ENCODE measurements at regions not wholly inside any gene's neighbourhood (a gene's known extent, or its start where the extent isn't known, plus 50 kb on each side); places are given as distances from the start of the nearest gene placed in this dataset.

DNA sequence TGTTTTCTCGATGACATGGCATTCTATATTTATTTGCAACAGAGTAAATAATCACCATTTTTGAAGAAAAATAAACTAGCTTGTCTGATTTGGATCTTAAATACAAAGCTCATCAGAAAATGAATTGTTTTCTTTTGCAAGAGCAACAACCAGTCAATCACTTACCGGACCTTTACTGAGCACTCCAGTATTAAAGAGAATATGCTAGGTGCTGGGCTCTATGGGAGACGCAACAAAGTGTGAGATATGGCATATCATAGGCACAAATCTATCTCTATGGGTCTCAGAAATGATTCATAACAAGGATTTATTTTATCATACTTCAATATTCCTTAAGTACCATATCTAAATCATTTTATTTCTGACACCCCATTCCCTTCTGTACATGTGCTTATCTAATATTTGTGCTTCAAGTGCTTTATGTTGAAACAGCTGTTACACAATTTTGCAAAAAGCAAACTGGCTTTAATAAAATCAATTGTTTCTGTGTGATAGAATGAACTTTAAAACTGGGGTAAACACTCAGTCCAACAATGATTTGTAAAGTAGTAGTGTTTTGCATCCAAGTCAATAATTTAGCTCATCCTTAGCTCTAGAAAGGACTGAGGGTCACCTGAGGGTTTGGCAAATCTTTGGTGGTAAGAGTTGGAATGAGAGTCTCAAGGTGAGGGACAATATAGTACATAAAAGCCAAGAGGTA lies 88.4 kb upstream of the SPANXB1 start:
- Histone ChIP-seq H3K27me3 (ENCODE audit: insufficient read depth, low read length) (no peaks in the 10 kb centered on the region), H2BK12ac (ENCODE audit: low read length) (no peak overlapping the region), H3K36me3 (ENCODE audit: control insufficient read depth in 1 of 2, insufficient read depth in 2 of 2, low read length in 2 of 2) (no peaks in the 10 kb centered on the region), H3K18ac (ENCODE audit: low read length) (no peak overlapping the region), H3K4me1 (ENCODE audit: control insufficient read depth in 1 of 2, insufficient read depth in 2 of 2, low read length in 2 of 2) (peaks cover 2 to 7% of the 10 kb centered on the region in 2 experiments), H4K8ac (ENCODE audit: low read depth, low read length) (no peak overlapping the region), H3K4ac (ENCODE audit: low read depth, low read length) (no peak overlapping the region), H2AK5ac (ENCODE audit: low read length) (no peak overlapping the region), H3K27ac (ENCODE audit: low read depth, low read length) (no peak overlapping the region), H4K12ac (ENCODE audit: low read depth, low read length) (no peak overlapping the region), H3K14ac (ENCODE audit: low read length) (no peak overlapping the region), H3K79me2 (ENCODE audit: control insufficient read depth, insufficient read depth, low read length, poor library complexity) (no peaks in the 10 kb centered on the region), H4K91ac (ENCODE audit: low read depth, low read length) (no peak overlapping the region), H3K9ac (ENCODE audit: low read length) (no peak overlapping the region), H2AFZ (ENCODE audit: insufficient read depth, low read length, poor library complexity) (no peak overlapping the region), H3K4me2 (ENCODE audit: low read length) (no peak overlapping the region), H2BK120ac (ENCODE audit: insufficient read depth, low read length, poor library complexity) (no peak overlapping the region), H2BK5ac (ENCODE audit: low read depth, low read length, poor library complexity) (no peak overlapping the region), H3K79me1 (ENCODE audit: low read length) (peaks cover 3% of the 10 kb centered on the region), H3K4me3 (ENCODE audit: low read depth, low read length) (no peak overlapping the region), H3K9me3 (ENCODE audit: insufficient read depth, low read depth, low read length) (no peaks in the 10 kb centered on the region), H3K23ac (ENCODE audit: low read length) (no peak overlapping the region)
- WGBS (ENCODE audit: extremely low coverage, insufficient coverage, insufficient read length) = no CpG with 5 or more reads among the region's 3 CpGs
- no peak for DNase-seq

DNA sequence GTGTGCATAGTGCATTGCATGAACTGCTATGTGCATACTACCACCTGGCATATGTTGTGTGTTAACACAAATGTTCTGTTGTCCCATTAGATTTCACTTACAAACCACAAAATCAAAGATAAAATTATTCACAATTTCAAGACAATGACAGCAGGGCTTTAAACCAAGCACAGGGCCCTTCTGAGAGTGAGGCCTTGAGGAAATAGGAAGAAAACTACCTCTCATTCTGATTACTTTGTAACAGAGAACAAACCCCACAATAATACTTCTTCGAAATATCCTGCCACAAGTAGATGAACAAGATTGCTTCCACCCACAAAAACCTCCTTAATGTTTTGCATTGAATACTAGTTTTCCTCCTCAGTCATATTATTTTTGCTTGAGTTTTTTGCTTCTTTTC lies 85.5 kb upstream of the SPANXB1 start:
- Histone ChIP-seq H4K12ac (ENCODE audit: low read depth, low read length) (no peak overlapping the region), H3K14ac (ENCODE audit: low read length) (no peak overlapping the region), H2AK5ac (ENCODE audit: low read length) (no peak overlapping the region), H3K4me2 (ENCODE audit: low read length) (no peak overlapping the region), H3K79me1 (ENCODE audit: low read length) (peaks cover 3% of the 10 kb centered on the region), H3K27me3 (ENCODE audit: insufficient read depth, low read length) (no peaks in the 10 kb centered on the region), H3K9me3 (ENCODE audit: insufficient read depth, low read depth, low read length) (no peaks in the 10 kb centered on the region), H3K36me3 (ENCODE audit: control insufficient read depth in 1 of 2, insufficient read depth in 2 of 2, low read length in 2 of 2) (no peaks in the 10 kb centered on the region), H3K9ac (ENCODE audit: low read length) (no peak overlapping the region), H4K8ac (ENCODE audit: low read depth, low read length) (no peak overlapping the region), H2BK5ac (ENCODE audit: low read depth, low read length, poor library complexity) (no peak overlapping the region), H3K4me1 (ENCODE audit: control insufficient read depth in 1 of 2, insufficient read depth in 2 of 2, low read length in 2 of 2) (peaks cover 2 to 8% of the 10 kb centered on the region in 2 experiments), H3K79me2 (ENCODE audit: control insufficient read depth, insufficient read depth, low read length, poor library complexity) (no peaks in the 10 kb centered on the region), H2BK120ac (ENCODE audit: insufficient read depth, low read length, poor library complexity) (no peak overlapping the region), H3K4ac (ENCODE audit: low read depth, low read length) (no peak overlapping the region), H3K18ac (ENCODE audit: low read length) (no peak overlapping the region), H2BK12ac (ENCODE audit: low read length) (no peak overlapping the region), H3K27ac (ENCODE audit: low read depth, low read length) (no peak overlapping the region), H2AFZ (ENCODE audit: insufficient read depth, low read length, poor library complexity) (no peak overlapping the region), H4K91ac (ENCODE audit: low read depth, low read length) (no peak overlapping the region), H3K23ac (ENCODE audit: low read length) (no peak overlapping the region), H3K4me3 (ENCODE audit: low read depth, low read length) (no peak overlapping the region)
- no CpG with 5 or more reads among the region's 1 CpG for WGBS (ENCODE audit: extremely low coverage, insufficient coverage, insufficient read length)
- DNase-seq = no peak

DNA sequence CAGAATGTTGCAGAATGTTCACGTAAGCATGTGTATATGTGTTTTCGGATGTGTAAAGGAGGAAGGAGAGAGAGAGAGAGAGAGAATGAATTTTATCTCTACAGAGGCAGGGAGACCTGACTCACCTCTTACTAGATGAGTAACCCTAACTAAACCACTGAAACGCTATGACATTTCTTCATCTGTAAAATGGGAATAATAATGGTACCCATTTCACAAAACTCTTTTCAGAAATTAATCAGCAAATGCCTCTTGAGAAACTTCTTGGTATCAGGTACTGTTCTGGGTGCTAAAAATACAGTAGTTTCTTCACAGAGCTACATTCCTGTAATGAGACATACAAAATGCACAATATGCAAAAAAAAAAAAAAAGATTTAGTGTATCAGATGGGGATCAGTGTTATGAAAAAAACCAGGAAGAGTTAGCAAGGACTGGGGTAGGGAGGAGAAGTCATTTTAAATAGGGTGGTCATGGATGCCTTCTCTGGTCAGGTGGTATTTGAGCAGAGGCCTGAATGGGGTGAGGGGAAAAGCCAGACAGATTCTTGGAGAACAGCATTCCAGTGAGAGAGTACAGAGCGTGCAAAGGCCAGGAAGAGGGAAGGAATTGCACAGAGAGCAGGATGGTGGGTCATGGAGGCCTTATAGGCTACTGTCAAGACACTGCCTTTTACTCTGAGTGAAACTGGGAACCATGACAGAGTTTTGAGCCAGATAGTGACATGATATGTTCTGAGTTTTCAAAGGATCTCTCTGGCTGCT lies 84.9 kb upstream of the SPANXB1 start:
- Histone ChIP-seq H2AK5ac (ENCODE audit: low read length) (no peak overlapping the region), H3K4me3 (ENCODE audit: low read depth, low read length) (no peak overlapping the region), H2BK5ac (ENCODE audit: low read depth, low read length, poor library complexity) (peak overlapping the region; percentile 49), H4K8ac (ENCODE audit: low read depth, low read length) (peak overlapping the region; percentile 60), H3K79me1 (ENCODE audit: low read length) (peaks cover 3% of the 10 kb centered on the region), H3K14ac (ENCODE audit: low read length) (no peak overlapping the region), H3K36me3 (ENCODE audit: control insufficient read depth in 1 of 2, insufficient read depth in 2 of 2, low read length in 2 of 2) (no peaks in the 10 kb centered on the region), H3K18ac (ENCODE audit: low read length) (no peak overlapping the region), H4K91ac (ENCODE audit: low read depth, low read length) (no peak overlapping the region), H3K9ac (ENCODE audit: low read length) (no peak overlapping the region), H3K23ac (ENCODE audit: low read length) (no peak overlapping the region), H2AFZ (ENCODE audit: insufficient read depth, low read length, poor library complexity) (no peak overlapping the region), H4K12ac (ENCODE audit: low read depth, low read length) (peak overlapping the region; percentile 30), H3K4me1 (ENCODE audit: control insufficient read depth in 1 of 2, insufficient read depth in 2 of 2, low read length in 2 of 2) (peaks cover 2 to 8% of the 10 kb centered on the region in 2 experiments), H3K4me2 (ENCODE audit: low read length) (no peak overlapping the region), H3K79me2 (ENCODE audit: control insufficient read depth, insufficient read depth, low read length, poor library complexity) (no peaks in the 10 kb centered on the region), H2BK12ac (ENCODE audit: low read length) (no peak overlapping the region), H3K27ac (ENCODE audit: low read depth, low read length) (peak overlapping the region; percentile 26), H2BK120ac (ENCODE audit: insufficient read depth, low read length, poor library complexity) (no peak overlapping the region), H3K4ac (ENCODE audit: low read depth, low read length) (no peak overlapping the region), H3K27me3 (ENCODE audit: insufficient read depth, low read length) (no peaks in the 10 kb centered on the region), H3K9me3 (ENCODE audit: insufficient read depth, low read depth, low read length) (no peaks in the 10 kb centered on the region)
- peak in 1 of 2 donors; percentile 3 for DNase-seq
- WGBS (ENCODE audit: extremely low coverage, insufficient coverage, insufficient read length) = no CpG with 5 or more reads among the region's 4 CpGs

DNA sequence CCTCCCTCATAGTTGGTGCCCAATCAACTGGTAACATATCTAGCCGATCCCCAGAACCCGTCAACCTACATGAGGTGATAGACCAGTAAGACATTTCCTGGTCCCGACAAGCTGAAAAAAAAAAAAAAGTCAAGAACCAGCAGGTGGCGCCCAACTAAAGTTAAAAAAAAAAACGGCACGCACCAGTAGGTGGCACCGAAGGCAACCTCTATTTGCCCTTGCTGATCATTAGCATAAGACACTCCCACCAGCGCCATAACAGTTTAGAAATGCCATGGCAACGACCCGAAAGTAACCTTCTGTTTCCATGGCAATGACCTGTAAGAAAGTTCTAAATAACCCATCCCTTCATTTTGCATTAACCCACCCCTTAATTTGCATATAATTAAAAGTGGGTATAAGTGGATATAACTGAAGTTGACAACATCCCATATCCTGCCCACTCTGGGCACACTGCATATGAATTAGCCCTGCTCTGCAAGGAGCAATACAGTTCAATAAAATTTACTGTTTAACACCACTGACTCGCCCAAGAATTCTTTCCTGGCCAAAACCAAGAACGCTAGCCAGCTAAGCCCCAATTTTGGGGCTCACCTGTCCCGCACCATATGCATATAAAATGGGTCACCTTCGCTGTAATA lies 83.9 kb upstream of the SPANXB1 start:
- no peak overlapping the region for H3K9ac ChIP-seq (ENCODE audit: low read length)
- WGBS (ENCODE audit: extremely low coverage, insufficient coverage, insufficient read length) = no CpG with 5 or more reads among the region's 14 CpGs
- H3K23ac ChIP-seq (ENCODE audit: low read length) = no peak overlapping the region
- H3K4me2 ChIP-seq (ENCODE audit: low read length) = no peak overlapping the region
- H3K36me3 ChIP-seq (ENCODE audit: control insufficient read depth in 1 of 2, insufficient read depth in 2 of 2, low read length in 2 of 2) = no peaks in the 10 kb centered on the region
- peak overlapping the region; percentile 26 for H3K27ac ChIP-seq (ENCODE audit: low read depth, low read length)
- H3K79me1 ChIP-seq (ENCODE audit: low read length) = peaks cover 4% of the 10 kb centered on the region
- H4K8ac ChIP-seq (ENCODE audit: low read depth, low read length) = no peak overlapping the region
- no peaks in the 10 kb centered on the region for H3K9me3 ChIP-seq (ENCODE audit: insufficient read depth, low read depth, low read length)
- no peak overlapping the region for H2BK120ac ChIP-seq (ENCODE audit: insufficient read depth, low read length, poor library complexity)
- H2BK12ac ChIP-seq (ENCODE audit: low read length) = no peak overlapping the region
- H3K4me1 ChIP-seq (ENCODE audit: control insufficient read depth in 1 of 2, insufficient read depth in 2 of 2, low read length in 2 of 2) = peaks cover 2 to 8% of the 10 kb centered on the region in 2 experiments
- no peak overlapping the region for H2BK5ac ChIP-seq (ENCODE audit: low read depth, low read length, poor library complexity)
- no peak overlapping the region for H2AFZ ChIP-seq (ENCODE audit: insufficient read depth, low read length, poor library complexity)
- H3K4me3 ChIP-seq (ENCODE audit: low read depth, low read length) = no peak overlapping the region
- H3K4ac ChIP-seq (ENCODE audit: low read depth, low read length) = no peak overlapping the region
- H3K27me3 ChIP-seq (ENCODE audit: insufficient read depth, low read length) = no peaks in the 10 kb centered on the region
- H4K91ac ChIP-seq (ENCODE audit: low read depth, low read length) = no peak overlapping the region
- no peak overlapping the region for H4K12ac ChIP-seq (ENCODE audit: low read depth, low read length)
- peak; percentile 0 to 35 for DNase-seq
- no peak overlapping the region for H2AK5ac ChIP-seq (ENCODE audit: low read length)
- H3K79me2 ChIP-seq (ENCODE audit: control insufficient read depth, insufficient read depth, low read length, poor library complexity) = no peaks in the 10 kb centered on the region
- no peak overlapping the region for H3K18ac ChIP-seq (ENCODE audit: low read length)
- no peak overlapping the region for H3K14ac ChIP-seq (ENCODE audit: low read length)
